ENCODE measurements at regions not wholly inside any gene's neighbourhood (a gene's known extent, or its start where the extent isn't known, plus 50 kb on each side); places are given as distances from the start of the nearest gene placed in this dataset.
"Not testable (repeated sequence)": the region's sequence is repeated elsewhere in the genome, so short reads cannot be mapped to it uniquely, and the experiment has no call there.

GRCh38 chr7:106371629-106372028, 86.8 kb upstream of the NAMPT start:
- DNase-seq = no peak

- no peak for DNase-seq
Observed at GRCh38 chr7:106370542-106370941, 85.8 kb upstream of the NAMPT start.

GRCh38 chr7:106369816-106370215, 85.0 kb upstream of the NAMPT start:
- DNase-seq = no peak

- DNase-seq = no peak
Observed at GRCh38 chr7:106369352-106369751, 84.6 kb upstream of the NAMPT start.

GRCh38 chr7:106367664-106368063, 82.9 kb upstream of the NAMPT start:
- DNase-seq = no peak

GRCh38 chr7:106367018-106367420, 82.2 kb upstream of the NAMPT start:
- no peak for DNase-seq

GRCh38 chr7:106365252-106366005, 80.6 kb upstream of the NAMPT start:
- DNase-seq = no peak

- DNase-seq = not testable (repeated sequence)
Observed at GRCh38 chr7:106362507-106362906, 77.7 kb upstream of the NAMPT start.

GRCh38 chr7:106358103-106358663, 73.4 kb upstream of the NAMPT start:
- DNase-seq = no peak

- no peak for DNase-seq
Observed at GRCh38 chr7:106357675-106358074, 72.9 kb upstream of the NAMPT start.

GRCh38 chr7:106354822-106355221, 70.0 kb upstream of the NAMPT start:
- no peak for DNase-seq

GRCh38 chr7:106353944-106354343, 69.2 kb upstream of the NAMPT start:
- DNase-seq = no peak

GRCh38 chr7:106348231-106348630, 63.4 kb upstream of the NAMPT start:
- DNase-seq = no peak

- no peak for DNase-seq
Observed at GRCh38 chr7:106347229-106347833, 62.5 kb upstream of the NAMPT start.

- DNase-seq = peak; percentile 50 to 51
Observed at GRCh38 chr7:106346678-106347217, 62.0 kb upstream of the NAMPT start.

- DNase-seq = no peak
Observed at GRCh38 chr7:106346167-106346677, 61.4 kb upstream of the NAMPT start.

GRCh38 chr7:106345421-106346166, 60.8 kb upstream of the NAMPT start:
- peak; percentile 31 to 57 for DNase-seq

GRCh38 chr7:106344861-106345260, 60.1 kb upstream of the NAMPT start:
- no peak for DNase-seq

- no peak for DNase-seq
Observed at GRCh38 chr7:106344211-106344610, 59.4 kb upstream of the NAMPT start.

- not testable (repeated sequence) for DNase-seq
Observed at GRCh38 chr7:106342049-106342448, 57.3 kb upstream of the NAMPT start.

GRCh38 chr7:106340247-106340596, 55.4 kb upstream of the NAMPT start:
- not testable (repeated sequence) for DNase-seq

- DNase-seq = no peak
Observed at GRCh38 chr7:106339513-106340246, 54.9 kb upstream of the NAMPT start.
